Fibroblast of lung (primary cell): ENCODE measurements at regions not wholly inside any gene's neighbourhood (a gene's known extent, or its start where the extent isn't known, plus 50 kb on each side); places are given as distances from the start of the nearest gene placed in this dataset.
"Not testable (repeated sequence)": the region's sequence is repeated elsewhere in the genome, so short reads cannot be mapped to it uniquely, and the experiment has no call there.

Experiments used
- DNase-seq, 2 donors: peaks; one replicate each; pipeline versions ENCODE4 v3.0.0 to v3.0.0-alpha.2; 2010; ENCODE audit warnings: low read depth in 2 of 2
- H2AFZ ChIP-seq: 2 replicates; pipeline ENCODE4 v1.5.1; 2012; ENCODE audit warnings: low read length, control low read depth, inconsistent platforms
- H3K27ac ChIP-seq: 2 replicates; pipeline ENCODE4 v1.5.1; 2011; ENCODE audit warnings: low read length, control low read depth; ENCODE audit not compliant: insufficient read depth
- H3K27me3 ChIP-seq: 2 replicates; pipeline ENCODE4 v1.5.1; 2011; ENCODE audit warnings: mild to moderate bottlenecking, low read length; ENCODE audit not compliant: control insufficient read depth, insufficient read depth
- H3K36me3 ChIP-seq: 2 replicates; pipeline ENCODE4 v1.5.1; 2011; ENCODE audit warnings: low read length; ENCODE audit not compliant: control insufficient read depth, insufficient read depth
- H3K4me1 ChIP-seq: 2 replicates; pipeline ENCODE4 v1.5.1; 2011; ENCODE audit warnings: low read length; ENCODE audit not compliant: control insufficient read depth, insufficient read depth; ENCODE audit errors: extremely low read depth
- H3K4me2 ChIP-seq: 2 replicates; pipeline ENCODE4 v1.5.1; 2011; ENCODE audit warnings: low read length, control low read depth; ENCODE audit not compliant: insufficient read depth; ENCODE audit errors: extremely low read depth
- H3K4me3 ChIP-seq, 4 experiments: fragments of 200-600 bp in 1 of 4; sonication (generic) in 1 of 4; replicated peaks in 1 of 4; 2 replicates each; pipeline ENCODE4 v1.5.1; 2011 to 2016; ENCODE audit warnings: low read length in 4 of 4, low read depth in 3 of 4, mild to moderate bottlenecking in 3 of 4, control low read depth in 2 of 4, inconsistent platforms in 1 of 4, mixed read lengths in 1 of 4; ENCODE audit not compliant: insufficient read depth in 1 of 4; ENCODE audit errors: control extremely low read depth in 1 of 4
- H3K79me2 ChIP-seq: 2 replicates; pipeline ENCODE4 v1.5.1; 2012; ENCODE audit warnings: mild to moderate bottlenecking, low read length, inconsistent platforms; ENCODE audit not compliant: control insufficient read depth, insufficient read depth
- H3K9ac ChIP-seq: 2 replicates; pipeline ENCODE4 v1.5.1; 2011; ENCODE audit warnings: mild to moderate bottlenecking, low read length, control low read depth; ENCODE audit not compliant: insufficient read depth
- H3K9me3 ChIP-seq: 2 replicates; pipeline ENCODE4 v1.5.1; 2012; ENCODE audit warnings: low read depth, low read length; ENCODE audit not compliant: control insufficient read depth, insufficient read depth
- H4K20me1 ChIP-seq: 2 replicates; pipeline ENCODE4 v1.5.1; 2011; ENCODE audit warnings: low read length; ENCODE audit not compliant: control insufficient read depth, insufficient read depth; ENCODE audit errors: extremely low read depth

DNA sequence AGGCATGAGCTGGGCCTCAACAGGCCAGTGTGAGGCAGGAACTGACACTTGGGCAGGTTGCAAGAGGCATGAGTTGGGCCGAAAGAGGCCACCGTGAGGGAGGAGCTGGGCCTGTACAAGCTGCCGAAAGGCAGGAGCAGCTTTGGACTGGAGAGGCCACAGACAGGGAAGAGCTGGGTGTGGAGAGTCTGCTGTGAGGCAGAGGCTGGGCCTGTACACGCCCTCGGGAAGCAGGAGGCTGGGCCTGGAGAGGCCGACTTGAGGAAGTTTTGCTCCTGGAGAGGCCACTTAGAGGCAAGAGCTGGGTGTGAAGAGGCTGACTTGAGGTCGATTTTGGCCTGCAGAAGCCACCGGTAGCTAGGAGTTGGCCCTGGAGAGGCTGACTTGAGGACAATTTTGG lies 73.3 kb upstream of the COBL start:
- not testable (repeated sequence) for H3K4me3 ChIP-seq, H3K4me1 ChIP-seq, H3K27me3 ChIP-seq, H3K79me2 ChIP-seq, H2AFZ ChIP-seq, DNase-seq, H3K4me2 ChIP-seq, H3K9ac ChIP-seq, H4K20me1 ChIP-seq, H3K27ac ChIP-seq, H3K9me3 ChIP-seq, H3K36me3 ChIP-seq

DNA sequence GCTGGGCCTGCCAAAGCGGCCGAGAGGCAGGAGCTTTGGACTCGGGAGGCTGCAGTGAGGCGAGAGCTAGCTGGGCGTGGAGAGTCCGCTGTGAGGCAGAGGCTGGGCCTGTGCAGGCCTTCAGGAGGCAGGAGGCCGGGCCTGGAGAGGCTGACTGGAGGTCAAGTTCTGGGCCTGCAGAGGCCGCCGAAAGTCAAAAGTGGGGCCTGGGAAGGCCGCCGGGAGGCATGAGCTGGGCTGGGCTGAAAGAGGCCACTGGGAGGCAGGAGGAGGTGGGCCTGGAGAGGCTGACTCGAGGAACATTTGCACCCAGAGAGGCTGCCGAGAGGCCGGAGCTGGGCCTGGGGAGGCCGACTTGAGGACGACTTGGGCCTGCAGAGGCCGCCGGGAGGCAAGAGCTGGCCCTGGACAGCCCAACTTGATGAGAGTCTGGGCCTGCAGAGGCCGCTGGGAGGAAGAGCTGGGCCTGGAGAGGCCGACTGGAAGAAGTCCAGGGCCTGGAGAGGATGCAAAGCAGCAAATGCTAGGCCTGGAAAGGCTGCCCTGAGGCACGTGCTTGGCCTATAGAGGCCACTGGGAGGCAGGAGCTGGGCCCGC lies 72.7 kb upstream of the COBL start:
- H3K36me3 ChIP-seq, H3K27me3 ChIP-seq, DNase-seq, H3K4me3 ChIP-seq, H3K4me2 ChIP-seq, H3K9me3 ChIP-seq, H3K9ac ChIP-seq, H2AFZ ChIP-seq, H3K27ac ChIP-seq, H3K79me2 ChIP-seq, H3K4me1 ChIP-seq, H4K20me1 ChIP-seq: not testable (repeated sequence)

DNA sequence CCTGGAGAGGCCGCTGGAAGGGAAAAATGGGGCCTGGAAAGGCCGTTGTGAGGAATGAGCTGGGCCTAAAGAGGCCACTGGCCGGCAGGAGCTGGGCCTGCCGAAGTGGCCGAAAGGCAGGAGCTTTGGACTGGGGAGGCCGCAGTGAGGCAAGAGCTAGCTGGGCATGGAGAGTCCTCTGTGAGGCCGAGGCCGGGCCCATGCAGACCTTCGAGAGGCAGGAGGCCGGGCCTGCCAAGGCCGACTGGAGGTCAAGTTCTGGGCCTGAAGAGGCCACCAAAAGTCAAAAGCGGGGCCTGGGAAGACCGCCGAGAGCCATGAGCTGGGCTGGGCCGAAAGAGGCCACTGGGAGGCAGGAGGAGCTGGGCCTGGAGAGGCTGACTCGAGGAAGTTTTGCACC lies 71.6 kb upstream of the COBL start:
- not testable (repeated sequence) for H3K9ac ChIP-seq, H3K4me2 ChIP-seq, H2AFZ ChIP-seq, H3K4me1 ChIP-seq, H3K79me2 ChIP-seq, H4K20me1 ChIP-seq, H3K36me3 ChIP-seq, H3K27ac ChIP-seq, H3K4me3 ChIP-seq, H3K27me3 ChIP-seq, H3K9me3 ChIP-seq, DNase-seq

DNA sequence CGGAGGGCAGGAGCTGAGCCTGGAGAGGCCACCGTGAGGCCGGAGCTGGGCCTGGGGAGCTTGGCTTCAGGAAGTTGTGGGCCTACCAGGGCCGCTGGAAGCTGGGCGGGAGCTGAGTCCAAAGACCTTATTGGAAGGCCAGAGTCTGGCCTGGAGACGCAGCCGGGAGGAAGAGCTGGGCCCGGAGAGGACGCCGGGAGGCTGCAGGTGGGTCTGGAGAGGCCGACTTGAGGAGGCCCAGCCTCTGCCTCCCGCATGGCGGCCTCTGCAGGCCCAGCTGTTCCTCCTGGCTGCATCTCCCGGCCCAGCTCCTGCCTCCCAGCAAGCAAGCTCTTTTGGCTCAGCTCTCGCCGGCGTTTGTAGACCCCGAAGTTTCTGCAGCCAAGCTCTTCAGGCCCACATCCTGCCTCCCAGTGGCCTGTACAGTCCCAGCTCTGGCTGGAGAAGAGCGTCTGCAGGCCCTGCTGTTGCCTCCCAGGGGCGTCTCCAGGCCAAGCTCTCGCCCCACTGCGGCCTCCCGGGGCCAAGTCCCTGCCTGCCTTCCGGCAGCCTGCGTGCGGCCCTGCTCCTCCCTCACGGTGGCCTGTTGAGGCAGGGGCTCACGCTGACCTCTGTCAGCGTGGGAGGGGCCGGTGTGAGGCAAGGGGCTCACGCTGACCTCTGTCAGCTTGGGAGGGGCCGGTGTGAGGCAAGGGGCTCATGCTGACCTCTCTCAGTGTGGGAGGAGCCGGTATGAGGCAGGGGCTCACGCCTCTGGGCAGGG lies 70.4 kb upstream of the COBL start:
- H3K27ac ChIP-seq, H4K20me1 ChIP-seq, H3K27me3 ChIP-seq, H3K36me3 ChIP-seq, H3K4me2 ChIP-seq, H3K4me1 ChIP-seq, H3K4me3 ChIP-seq, H3K79me2 ChIP-seq, H3K9me3 ChIP-seq, H2AFZ ChIP-seq, DNase-seq, H3K9ac ChIP-seq: not testable (repeated sequence)

DNA sequence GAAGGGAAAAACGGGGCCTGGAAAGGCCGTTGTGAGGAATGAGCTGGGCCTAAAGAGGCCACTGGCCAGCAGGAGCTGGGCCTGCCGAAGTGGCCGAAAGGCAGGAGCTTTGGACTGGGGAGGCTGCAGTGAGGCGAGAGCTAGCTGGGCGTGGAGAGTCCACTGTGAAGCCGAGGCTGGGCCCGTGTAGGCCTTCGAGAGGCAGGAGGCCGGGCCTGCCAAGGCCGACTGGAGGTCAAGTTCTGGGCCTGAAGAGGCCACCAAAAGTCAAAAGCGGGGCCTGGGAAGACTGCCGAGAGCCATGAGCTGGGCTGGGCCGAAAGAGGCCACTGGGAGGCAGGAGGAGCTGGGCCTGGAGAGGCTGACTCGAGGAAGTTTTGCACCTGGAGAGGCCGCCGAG lies 69.6 kb upstream of the COBL start:
- H2AFZ ChIP-seq, H3K4me2 ChIP-seq, H3K36me3 ChIP-seq, H3K27ac ChIP-seq, H3K79me2 ChIP-seq, H3K4me1 ChIP-seq, H3K9me3 ChIP-seq, H3K9ac ChIP-seq, H3K4me3 ChIP-seq, H4K20me1 ChIP-seq, H3K27me3 ChIP-seq, DNase-seq: not testable (repeated sequence)

DNA sequence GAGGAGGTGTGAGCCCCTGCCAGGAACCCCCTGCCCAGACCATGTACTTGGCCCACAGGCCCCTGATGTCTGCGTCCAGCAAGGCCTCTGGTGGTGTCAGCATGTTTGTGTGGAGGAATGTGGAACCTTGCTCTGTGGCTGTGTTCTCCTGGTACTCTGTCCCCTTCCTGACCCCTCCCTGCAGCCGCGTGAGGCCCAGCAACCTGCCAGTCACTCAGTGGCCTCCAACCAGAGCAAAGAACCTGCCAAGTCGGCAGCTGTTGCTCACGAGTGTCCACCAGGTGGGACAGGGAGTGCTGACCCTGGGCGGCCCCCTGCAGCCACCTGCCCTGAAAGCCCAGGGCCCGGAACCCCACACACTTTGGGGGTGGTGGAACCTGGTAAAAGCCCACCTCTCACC lies 65.6 kb upstream of the COBL start:
- not testable (repeated sequence) for H3K9me3 ChIP-seq, H3K9ac ChIP-seq, H3K4me2 ChIP-seq, DNase-seq, H3K36me3 ChIP-seq, H4K20me1 ChIP-seq, H3K27me3 ChIP-seq, H3K4me1 ChIP-seq, H3K27ac ChIP-seq, H3K79me2 ChIP-seq, H2AFZ ChIP-seq, H3K4me3 ChIP-seq
